PC-3 (cell line): ENCODE measurements at regions not wholly inside any gene's neighbourhood (a gene's known extent, or its start where the extent isn't known, plus 50 kb on each side); places are given as distances from the start of the nearest gene placed in this dataset.
A peak's percentile ranks its signal among the peaks of the same experiment; 100 is the strongest.

Source experiments
- ATAC-seq: fragments of 200-7000 bp; cut with Tn5 transposase; 2 replicates; pipeline ENCODE4 v1.9.1; 2020; ENCODE audit warnings: mild to moderate bottlenecking, moderate library complexity
- BruUV-seq: library from RNA; stranded (reverse); fragments of 400-500 nt; replicated peaks from 2 replicates; lab custom pipeline; 2021; lab: Mats Ljungman, UMichigan
- CTCF ChIA-PET: fragments of 300-600 bp; sonication (Branson Sonifier 250); formaldehyde crosslinking; loops from one replicate; lab custom pipeline; 2022; ENCODE audit warnings: antibody characterized with exemption; lab: Charles Lee
- POLR2A ChIA-PET: fragments of 300-600 bp; sonication (Branson Sonifier 250); formaldehyde crosslinking; loops from one replicate; lab custom pipeline; 2022; ENCODE audit warnings: antibody characterized with exemption; ENCODE audit not compliant: unreplicated experiment; lab: Charles Lee
- DNase-seq: peaks from one replicate; pipeline ENCODE4 v3.0.0-alpha.2; 2015
- H2AFZ ChIP-seq: fragments of 300-600 bp; sonication (generic); 2 replicates; pipeline ENCODE4 v1.6.0; 2016; ENCODE audit warnings: antibody characterized with exemption, low read length
- H3F3A ChIP-seq: fragments of 300-600 bp; sonication (generic); one replicate; pipeline ENCODE4 v1.6.0; 2017; ENCODE audit warnings: antibody characterized with exemption, low read length, control low read depth, mild to moderate bottlenecking; ENCODE audit not compliant: unreplicated experiment
- H3K27ac ChIP-seq: fragments of 300-600 bp; sonication (generic); 2 replicates; pipeline ENCODE4 v1.5.1; 2016; ENCODE audit warnings: mild to moderate bottlenecking, low read length
- H3K27me3 ChIP-seq: fragments of 300-600 bp; sonication (generic); 2 replicates; pipeline ENCODE4 v1.6.1; 2016; ENCODE audit warnings: low read length, mixed read lengths
- H3K36me3 ChIP-seq: fragments of 300-600 bp; sonication (generic); 2 replicates; pipeline ENCODE4 v1.6.1; 2016; ENCODE audit warnings: low read depth, mixed run types, low read length, mixed read lengths
- H3K4me1 ChIP-seq: fragments of 300-600 bp; sonication (generic); 2 replicates; pipeline ENCODE4 v1.5.1; 2016; ENCODE audit warnings: low read length; ENCODE audit not compliant: insufficient read depth
- H3K4me2 ChIP-seq: fragments of 300-600 bp; sonication (generic); 2 replicates; pipeline ENCODE4 v1.6.0; 2016; ENCODE audit warnings: low read length
- H3K4me3 ChIP-seq: fragments of 300-600 bp; sonication (generic); 2 replicates; pipeline ENCODE4 v1.5.1; 2016; ENCODE audit warnings: mild to moderate bottlenecking, low read length, mixed read lengths
- H3K79me2 ChIP-seq: fragments of 300-600 bp; sonication (generic); 2 replicates; pipeline ENCODE4 v1.6.1; 2017; ENCODE audit warnings: low read length, mixed read lengths
- H3K9ac ChIP-seq: fragments of 300-600 bp; sonication (generic); 2 replicates; pipeline ENCODE4 v1.6.0; 2016; ENCODE audit warnings: mild to moderate bottlenecking, low read length
- H3K9me2 ChIP-seq: fragments of 300-600 bp; sonication (generic); replicated peaks from 2 replicates; pipeline ENCODE4 v1.6.1; 2016; ENCODE audit warnings: mixed run types, low read length, mixed read lengths
- H3K9me3 ChIP-seq: fragments of 300-600 bp; sonication (generic); 2 replicates; pipeline ENCODE4 v1.6.1; 2016; ENCODE audit warnings: low read length, mixed read lengths
- H4K20me1 ChIP-seq: fragments of 300-600 bp; sonication (generic); 2 replicates; pipeline ENCODE4 v1.6.1; 2016; ENCODE audit warnings: low read length, mixed read lengths
- EZH2 ChIP-seq: fragments of 300-600 bp; sonication (generic); IDR thresholded peaks from one replicate; pipeline ENCODE4 v1.6.1; 2017; ENCODE audit warnings: antibody characterized with exemption, mild to moderate bottlenecking, low read length; ENCODE audit not compliant: unreplicated experiment
- EZH2phosphoT487 ChIP-seq: fragments of 300-600 bp; sonication (generic); IDR thresholded peaks from 2 replicates; pipeline ENCODE4 v1.6.1; 2018; ENCODE audit warnings: mild to moderate bottlenecking, antibody characterized with exemption, low read length, borderline replicate concordance
- intact Hi-C: fragments of 100-400 bp; cut with micrococcal nuclease; formaldehyde crosslinking; loops from 2 replicates; pipeline ENCODE4 v1.9.0; 2023
- TF ChIP-seq, protein P1 (sequence below): fragments of 300-600 bp; sonication (generic); conservative IDR thresholded peaks from 2 replicates; pipeline ENCODE4 v1.5.1; 2017; ENCODE audit warnings: antibody characterized with exemption, low read depth, mild to moderate bottlenecking, low read length

DNA sequence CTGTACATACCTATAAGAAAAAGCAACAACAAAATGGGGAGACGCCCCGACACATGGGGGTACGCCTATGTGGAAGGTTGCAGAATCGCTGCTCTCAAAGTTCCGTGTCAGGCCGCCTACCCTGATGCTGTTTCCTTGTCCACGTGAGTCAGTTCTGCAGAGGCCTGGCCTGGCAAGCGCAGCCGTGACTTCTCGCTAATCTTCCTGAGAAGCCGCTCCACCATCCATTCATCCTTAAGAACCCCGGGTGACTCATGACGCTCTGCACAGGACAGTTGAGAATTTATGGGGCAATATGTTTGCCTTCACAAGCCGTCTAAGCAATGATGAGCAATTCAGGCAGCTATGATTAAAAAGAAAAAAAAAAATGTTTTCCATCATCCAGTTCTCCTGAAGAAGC, 122.3 kb upstream of the TMPRSS2 start:
- H3K36me3 ChIP-seq = no peaks in the 10 kb centered on the region
- H3K4me2 ChIP-seq = peak overlapping the region; percentile 73
- no TSS peak for BruUV-seq
- no peaks in the 10 kb centered on the region for H3K27me3 ChIP-seq
- intact Hi-C loops = loop anchor here (1.0 to 2.0 kb wide), 3 partner anchors 12 to 139 kb away; no protein-coding TSS in a partner anchor
- H2AFZ ChIP-seq = no peak overlapping the region
- ChIA-PET CTCF (interaction anchor here (0.6 kb wide), 1 partner anchor 12 kb away, joined by 4 read pairs; no protein-coding TSS in a partner anchor), POLR2A (interaction anchor here (0.6 to 1.1 kb wide), 3 partner anchors 12 to 131 kb away, joined by 3 to 6 read pairs (median 4); no protein-coding TSS in a partner anchor)
- H3K9me2 ChIP-seq = no peaks in the 10 kb centered on the region
- H3K4me3 ChIP-seq = no peak overlapping the region
- peak; percentile 100 for DNase-seq
- TF ChIP-seq EZH2 (no peak), EZH2phosphoT487 (no peak)
- TF ChIP-seq, protein P1, sequence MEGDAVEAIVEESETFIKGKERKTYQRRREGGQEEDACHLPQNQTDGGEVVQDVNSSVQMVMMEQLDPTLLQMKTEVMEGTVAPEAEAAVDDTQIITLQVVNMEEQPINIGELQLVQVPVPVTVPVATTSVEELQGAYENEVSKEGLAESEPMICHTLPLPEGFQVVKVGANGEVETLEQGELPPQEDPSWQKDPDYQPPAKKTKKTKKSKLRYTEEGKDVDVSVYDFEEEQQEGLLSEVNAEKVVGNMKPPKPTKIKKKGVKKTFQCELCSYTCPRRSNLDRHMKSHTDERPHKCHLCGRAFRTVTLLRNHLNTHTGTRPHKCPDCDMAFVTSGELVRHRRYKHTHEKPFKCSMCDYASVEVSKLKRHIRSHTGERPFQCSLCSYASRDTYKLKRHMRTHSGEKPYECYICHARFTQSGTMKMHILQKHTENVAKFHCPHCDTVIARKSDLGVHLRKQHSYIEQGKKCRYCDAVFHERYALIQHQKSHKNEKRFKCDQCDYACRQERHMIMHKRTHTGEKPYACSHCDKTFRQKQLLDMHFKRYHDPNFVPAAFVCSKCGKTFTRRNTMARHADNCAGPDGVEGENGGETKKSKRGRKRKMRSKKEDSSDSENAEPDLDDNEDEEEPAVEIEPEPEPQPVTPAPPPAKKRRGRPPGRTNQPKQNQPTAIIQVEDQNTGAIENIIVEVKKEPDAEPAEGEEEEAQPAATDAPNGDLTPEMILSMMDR = no peak
- peak overlapping the region; percentile 99 for H3K27ac ChIP-seq
- H3F3A ChIP-seq = peaks cover 25% of the 10 kb centered on the region
- peak; percentile 62 for ATAC-seq
- no peaks in the 10 kb centered on the region for H4K20me1 ChIP-seq
- peak overlapping the region; percentile 81 for H3K9ac ChIP-seq
- H3K9me3 ChIP-seq = no peaks in the 10 kb centered on the region
- H3K79me2 ChIP-seq = 0 out of 2 replicates have a peak, but pooled peaks cover 3% of the 10 kb centered on the region
- peaks cover 67% of the 10 kb centered on the region for H3K4me1 ChIP-seq

DNA sequence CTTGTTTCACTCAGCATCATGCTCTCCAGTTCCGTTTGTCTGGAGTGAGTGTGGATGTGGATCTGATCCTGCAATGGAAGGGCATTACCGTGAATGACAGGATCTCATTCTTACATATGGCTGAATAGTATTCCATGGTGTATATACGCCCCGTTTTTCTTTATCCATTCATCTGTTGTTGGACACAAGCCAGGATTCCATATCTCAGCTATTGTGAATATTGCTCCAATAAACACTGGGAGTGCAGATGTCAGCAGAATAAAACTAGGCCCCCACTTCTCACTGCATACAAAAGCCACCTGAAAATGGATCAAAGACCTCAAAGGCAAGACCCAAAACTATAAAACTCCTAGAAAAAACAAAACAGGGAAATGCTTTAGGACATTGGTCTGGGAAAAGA, 120.3 kb upstream of the TMPRSS2 start:
- CTCF ChIA-PET = no interaction called here
- no TSS peak for BruUV-seq
- no peak for ATAC-seq

More for the DNA sequence above, 120.3 kb upstream of the TMPRSS2 start:
- DNase-seq = no peak
- intact Hi-C loops = no loop called here
- Histone ChIP-seq H3K9me2 (no peaks in the 10 kb centered on the region), H3K36me3 (no peaks in the 10 kb centered on the region), H3K4me2 (no peak overlapping the region), H3K4me1 (peaks cover 49% of the 10 kb centered on the region), H3K9me3 (no peaks in the 10 kb centered on the region), H3K9ac (peak overlapping the region; percentile 27; the same call in 1 of the 2 replicates), H4K20me1 (no peaks in the 10 kb centered on the region), H3K79me2 (0 out of 2 replicates have a peak, but pooled peaks cover 3% of the 10 kb centered on the region), H3K27ac (peak overlapping the region; percentile 56), H3K4me3 (no peak overlapping the region), H3F3A (peaks cover 21% of the 10 kb centered on the region), H3K27me3 (no peaks in the 10 kb centered on the region), H2AFZ (no peak overlapping the region)
- TF ChIP-seq EZH2phosphoT487 (no peak), EZH2 (no peak)
- TF ChIP-seq, protein P1 = no peak
- POLR2A ChIA-PET = no interaction called here
